Stomach (tissue), 8 donors: ENCODE measurements at regions not wholly inside any gene's neighbourhood (a gene's known extent, or its start where the extent isn't known, plus 50 kb on each side); places are given as distances from the start of the nearest gene placed in this dataset.
A peak's percentile ranks its signal among the peaks of the same experiment; 100 is the strongest.

Experiments
- DNase-seq, 2 donors: peaks; one replicate each; pipeline versions ENCODE4 v3.0.0 to v3.0.0-alpha.2; 2013 to 2019
- H3K27ac ChIP-seq, 5 donors: fragments of 200-600 bp in 4 of 5; sonication (generic) in 4 of 5; one replicate each; pipeline ENCODE4 v1.5.1; 2013 to 2019; ENCODE audit warnings: mild to moderate bottlenecking in 1 of 5, moderate library complexity in 1 of 5
- H3K27me3 ChIP-seq, 3 donors: fragments of 200-600 bp; sonication (generic); one replicate each; pipeline ENCODE4 v1.5.1; 2017 to 2019; ENCODE audit warnings: mixed run types in 1 of 3
- H3K36me3 ChIP-seq, 4 donors: fragments of 200-600 bp; sonication (generic); 1 replicate in 3 of 4; 2 replicates in 1 of 4; pipeline ENCODE4 v1.5.1; 2016 to 2019
- H3K4me1 ChIP-seq, 4 donors: fragments of 200-600 bp; sonication (generic); one replicate each; pipeline ENCODE4 v1.5.1; 2016 to 2019
- H3K4me3 ChIP-seq, 4 donors: fragments of 200-600 bp; sonication (generic) in 3 of 4; one replicate each; pipeline ENCODE4 v1.5.1; 2016 to 2019; ENCODE audit warnings: mild to moderate bottlenecking in 1 of 4
- H3K9me3 ChIP-seq, 4 donors: fragments of 200-600 bp; sonication (generic); one replicate each; pipeline ENCODE4 v1.5.1; 2016 to 2019
- EP300 ChIP-seq: sonication (generic); formaldehyde crosslinking; IDR thresholded peaks from one replicate; pipeline ENCODE4 v1.6.1; 2017; ENCODE audit warnings: antibody characterized with exemption
- POLR2A ChIP-seq, 4 donors: fragments of 450-650 bp; IDR thresholded peaks; one replicate each; pipeline ENCODE4 v1.6.1; 2016; ENCODE audit warnings: antibody characterized with exemption in 4 of 4, control low read depth in 2 of 4, mild to moderate bottlenecking in 1 of 4, moderate library complexity in 1 of 4
- POLR2AphosphoS5 ChIP-seq, 3 donors: sonication (generic); formaldehyde crosslinking; IDR thresholded peaks; one replicate each; pipeline ENCODE4 v1.6.1; 2016; ENCODE audit warnings: antibody characterized with exemption in 3 of 3
- WGBS, 5 donors: extraction: QIAGEN DNeasy Blood & Tissue Kit in 3 of 5; methylation state at CpG; one replicate each; pipeline versions ENCODE4 v1.1.5 to v1.1.7; 2013 to 2018; 5-methylcytosine and 5-hydroxymethylcytosine counted together
- intact Hi-C: fragments of 100-400 bp; cut with DNase I; formaldehyde crosslinking; loops from one replicate; pipeline ENCODE4 v1.15.1; 2023; ENCODE audit warnings: low total_unique reads
- TF ChIP-seq, protein P1 (sequence below), 7 experiments: fragments of 450-650 bp in 4 of 7; fragments of 200-600 bp in 3 of 7; sonication (generic) in 3 of 7; IDR thresholded peaks; one replicate each; pipeline ENCODE4 v1.5.1; 2016 to 2019; ENCODE audit warnings: antibody characterized with exemption in 7 of 7, control low read depth in 2 of 7, mild to moderate bottlenecking in 1 of 7
- donor health status: healthy with polysubstance abuse.
- donor health status: Bipolar disorder and iron deficiency.
- donor health status: healthy.

DNA sequence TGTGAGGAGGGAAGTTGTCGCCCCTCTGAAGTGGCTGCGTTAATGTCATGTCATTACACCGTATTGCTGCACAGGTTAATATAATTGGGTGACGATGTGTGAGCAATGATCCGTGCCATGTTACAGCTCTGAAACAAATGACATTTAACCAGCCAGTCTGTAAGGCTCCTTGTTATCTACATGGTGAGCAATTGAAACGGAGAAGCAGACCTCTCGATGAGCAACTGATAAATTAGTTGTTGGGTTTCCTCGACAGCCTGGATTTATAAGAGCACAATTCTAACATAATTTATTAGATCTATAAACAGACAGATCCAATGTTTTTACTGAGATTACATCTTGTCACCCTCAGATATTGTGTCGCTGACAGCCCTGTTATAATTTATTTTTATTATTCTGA lies 49.9 kb upstream of the MAFB start:
- TF ChIP-seq POLR2A (IDR thresholded peaks at IDR 0.05) = no peak
- TF ChIP-seq POLR2AphosphoS5 (IDR thresholded peaks at IDR 0.05) = no peak
- TF ChIP-seq, protein P1, sequence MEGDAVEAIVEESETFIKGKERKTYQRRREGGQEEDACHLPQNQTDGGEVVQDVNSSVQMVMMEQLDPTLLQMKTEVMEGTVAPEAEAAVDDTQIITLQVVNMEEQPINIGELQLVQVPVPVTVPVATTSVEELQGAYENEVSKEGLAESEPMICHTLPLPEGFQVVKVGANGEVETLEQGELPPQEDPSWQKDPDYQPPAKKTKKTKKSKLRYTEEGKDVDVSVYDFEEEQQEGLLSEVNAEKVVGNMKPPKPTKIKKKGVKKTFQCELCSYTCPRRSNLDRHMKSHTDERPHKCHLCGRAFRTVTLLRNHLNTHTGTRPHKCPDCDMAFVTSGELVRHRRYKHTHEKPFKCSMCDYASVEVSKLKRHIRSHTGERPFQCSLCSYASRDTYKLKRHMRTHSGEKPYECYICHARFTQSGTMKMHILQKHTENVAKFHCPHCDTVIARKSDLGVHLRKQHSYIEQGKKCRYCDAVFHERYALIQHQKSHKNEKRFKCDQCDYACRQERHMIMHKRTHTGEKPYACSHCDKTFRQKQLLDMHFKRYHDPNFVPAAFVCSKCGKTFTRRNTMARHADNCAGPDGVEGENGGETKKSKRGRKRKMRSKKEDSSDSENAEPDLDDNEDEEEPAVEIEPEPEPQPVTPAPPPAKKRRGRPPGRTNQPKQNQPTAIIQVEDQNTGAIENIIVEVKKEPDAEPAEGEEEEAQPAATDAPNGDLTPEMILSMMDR (IDR thresholded peaks at IDR 0.05) = no peak
- TF ChIP-seq EP300 = no peak
- Histone ChIP-seq H3K4me3 (no peak overlapping the region), H3K4me1 (no peaks in the 10 kb centered on the region), H3K27ac (no peak overlapping the region), H3K27me3 (peaks cover 0 to 15% (median 0%) of the 10 kb centered on the region in 3 donors), H3K9me3 (no peaks in the 10 kb centered on the region), H3K36me3 (no peaks in the 10 kb centered on the region)
- 61 to 73% (median 71%) methylated on average over 9 of the region's 9 CpGs for WGBS, 5 donors
- intact Hi-C loops = no loop called here
- no peak for DNase-seq

DNA sequence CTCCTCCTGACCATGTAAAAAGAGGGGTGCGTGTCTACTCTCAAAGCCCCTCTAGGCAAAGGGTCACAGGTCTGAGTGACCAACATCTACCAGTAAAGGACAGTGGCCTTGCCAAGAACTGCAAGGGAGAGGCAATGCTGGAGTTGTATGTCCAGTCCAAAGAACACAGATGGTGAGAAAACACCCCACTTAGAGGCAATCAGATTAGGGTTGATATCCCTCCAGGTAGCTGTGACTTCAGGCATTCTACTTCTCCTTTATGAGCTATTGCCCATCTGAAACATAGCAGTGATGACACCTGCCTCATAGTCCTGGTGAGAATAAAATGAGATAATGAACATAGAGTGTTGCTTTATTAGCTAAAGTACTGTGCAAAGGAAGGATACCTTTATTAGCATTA lies 50.8 kb upstream of the MAFB start:
- TF ChIP-seq POLR2A (IDR thresholded peaks at IDR 0.05) (no peak), POLR2AphosphoS5 (IDR thresholded peaks at IDR 0.05) (no peak), EP300 (no peak)
- TF ChIP-seq, protein P1 (IDR thresholded peaks at IDR 0.05) = no peak
- DNase-seq = no peak
- no peak overlapping the region for H3K4me3 ChIP-seq
- intact Hi-C loops = loop anchor here (10.0 kb wide), 1 partner anchor 205 kb away; no protein-coding TSS in a partner anchor
- no peak overlapping the region for H3K27ac ChIP-seq
- no peaks in the 10 kb centered on the region for H3K9me3 ChIP-seq
- 20 to 67% (median 36%) methylated on average over 1 of the region's 1 CpG for WGBS, 5 donors
- H3K27me3 ChIP-seq = peaks cover 0 to 14% (median 0%) of the 10 kb centered on the region in 3 donors
- no peaks in the 10 kb centered on the region for H3K36me3 ChIP-seq
- no peaks in the 10 kb centered on the region for H3K4me1 ChIP-seq

DNA sequence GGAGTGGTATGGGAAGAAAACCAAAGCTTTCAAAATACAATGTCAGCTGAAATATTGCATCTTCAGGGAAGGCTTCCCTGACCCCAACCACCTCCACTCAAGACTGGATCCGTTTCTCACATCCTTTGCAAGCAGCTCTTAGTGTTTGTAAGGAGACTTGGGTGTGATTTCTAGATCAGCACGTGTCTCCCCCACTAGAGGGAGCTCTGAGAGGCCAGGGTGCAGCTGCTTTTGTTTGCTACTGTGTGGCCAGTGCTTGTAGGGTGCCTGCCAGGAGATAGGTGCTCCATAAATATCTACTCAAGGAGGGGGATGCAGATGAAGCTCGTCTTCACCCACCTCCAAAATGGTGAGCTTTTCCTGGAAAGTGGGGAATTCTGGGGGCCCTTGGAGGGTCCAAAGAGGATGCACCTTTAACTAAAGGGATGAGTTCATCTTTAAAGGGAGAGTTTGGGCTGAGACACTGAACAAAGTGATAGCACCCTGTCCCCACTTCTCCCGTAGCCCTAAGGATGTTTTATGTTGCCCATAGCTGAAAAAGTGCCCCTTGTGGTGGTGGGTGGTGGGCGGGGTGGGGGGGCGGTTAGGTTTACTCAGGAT lies 52.6 kb upstream of the MAFB start:
- no peak for TF ChIP-seq POLR2A (IDR thresholded peaks at IDR 0.05)
- no peak for TF ChIP-seq EP300
- TF ChIP-seq, protein P1 (IDR thresholded peaks at IDR 0.05) = peak in 5 of 7 experiments; percentile 18 to 50 (median 42)
- TF ChIP-seq POLR2AphosphoS5 (IDR thresholded peaks at IDR 0.05) = no peak

DNA sequence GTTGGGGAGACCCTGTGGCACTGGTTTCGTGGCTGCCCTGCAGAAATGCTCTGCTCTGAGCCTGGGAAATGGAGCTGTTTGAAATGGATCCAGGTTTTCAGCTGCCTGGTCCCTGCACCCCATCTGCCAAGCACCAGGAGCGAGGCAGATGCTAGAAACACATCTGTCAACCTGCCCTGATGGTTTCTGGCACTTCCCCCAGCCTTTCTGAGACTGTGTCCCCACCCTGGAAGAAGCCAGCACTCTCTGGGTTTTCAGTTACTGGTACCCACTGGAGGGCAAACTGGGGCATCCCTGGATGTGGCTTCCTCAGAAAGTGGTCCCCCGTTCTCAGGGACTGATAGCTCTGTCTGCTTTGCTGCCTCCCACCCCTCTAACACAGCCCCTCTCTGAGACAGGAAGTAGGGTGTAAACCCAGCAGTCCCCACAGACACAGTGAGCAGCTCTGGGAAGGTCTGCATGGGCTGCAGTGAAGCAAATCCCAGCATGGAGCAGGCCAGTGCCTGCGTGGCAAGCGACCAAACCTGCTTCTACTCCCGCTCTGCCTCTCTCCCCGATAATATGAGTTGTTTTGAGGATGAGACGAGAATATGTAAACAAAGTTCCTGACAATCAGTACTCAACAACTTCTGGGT lies 54.2 kb upstream of the MAFB start:
- TF ChIP-seq EP300 (no peak), POLR2AphosphoS5 (IDR thresholded peaks at IDR 0.05) (no peak), POLR2A (IDR thresholded peaks at IDR 0.05) (no peak)
- TF ChIP-seq, protein P1 (IDR thresholded peaks at IDR 0.05) = no peak
- H3K36me3 ChIP-seq = no peaks in the 10 kb centered on the region
- H3K27me3 ChIP-seq = peaks cover 0 to 14% (median 0%) of the 10 kb centered on the region in 3 donors
- H3K9me3 ChIP-seq = no peaks in the 10 kb centered on the region
- DNase-seq = no peak
- no peak overlapping the region for H3K4me3 ChIP-seq
- no peaks in the 10 kb centered on the region for H3K4me1 ChIP-seq
- intact Hi-C loops = loop anchor here (10.0 kb wide), 1 partner anchor 202 kb away; no protein-coding TSS in a partner anchor
- 61 to 79% (median 67%) methylated on average over 8 of the region's 8 CpGs for WGBS, 5 donors
- H3K27ac ChIP-seq = no peak overlapping the region

More for the DNA sequence above, 52.6 kb upstream of the MAFB start:
- H3K36me3 ChIP-seq = no peaks in the 10 kb centered on the region
- 44 to 57% (median 45%) methylated on average over 6 of the region's 6 CpGs for WGBS, 5 donors
- H3K9me3 ChIP-seq = no peaks in the 10 kb centered on the region
- peaks cover 0 to 14% (median 0%) of the 10 kb centered on the region in 3 donors for H3K27me3 ChIP-seq
- intact Hi-C loops = loop anchor here (10.0 kb wide), 1 partner anchor 203 kb away; no protein-coding TSS in a partner anchor
- DNase-seq = peak; percentile 67 to 72
- H3K4me3 ChIP-seq = no peak overlapping the region
- H3K27ac ChIP-seq = no peak overlapping the region
- H3K4me1 ChIP-seq = no peaks in the 10 kb centered on the region
